PC-3 (cell line): ENCODE measurements at regions not wholly inside any gene's neighbourhood (a gene's known extent, or its start where the extent isn't known, plus 50 kb on each side); places are given as distances from the start of the nearest gene placed in this dataset.

Experiments used
- EZH2 ChIP-seq: fragments of 300-600 bp; sonication (generic); IDR thresholded peaks from one replicate; pipeline ENCODE4 v1.6.1; 2017; ENCODE audit warnings: antibody characterized with exemption, mild to moderate bottlenecking, low read length; ENCODE audit not compliant: unreplicated experiment
- EZH2phosphoT487 ChIP-seq: fragments of 300-600 bp; sonication (generic); IDR thresholded peaks from 2 replicates; pipeline ENCODE4 v1.6.1; 2018; ENCODE audit warnings: mild to moderate bottlenecking, antibody characterized with exemption, low read length, borderline replicate concordance
- TF ChIP-seq, protein P1 (sequence below): fragments of 300-600 bp; sonication (generic); conservative IDR thresholded peaks from 2 replicates; pipeline ENCODE4 v1.5.1; 2017; ENCODE audit warnings: antibody characterized with exemption, low read depth, mild to moderate bottlenecking, low read length

DNA sequence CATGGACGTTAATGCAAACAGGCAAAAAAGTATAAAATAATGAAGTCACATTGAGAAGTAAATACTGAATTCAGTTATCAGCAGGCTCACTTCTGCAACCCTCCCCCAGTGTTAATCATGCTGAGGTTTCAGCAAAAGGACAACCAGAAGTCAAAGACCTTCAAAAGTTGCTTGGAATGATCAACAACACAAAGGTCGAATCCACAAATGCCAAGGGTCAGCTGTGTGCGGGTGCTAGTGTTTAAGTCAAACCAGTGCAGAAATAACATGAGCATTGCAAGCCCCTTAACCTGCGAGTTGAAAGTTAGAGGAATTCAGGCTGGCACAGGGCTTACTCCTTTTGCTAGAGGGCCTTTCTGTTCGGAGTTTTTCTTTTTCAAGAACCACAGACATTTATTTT lies 436.7 kb upstream of the SEL1L start:
- TF ChIP-seq EZH2: no peak
- TF ChIP-seq, protein P1, sequence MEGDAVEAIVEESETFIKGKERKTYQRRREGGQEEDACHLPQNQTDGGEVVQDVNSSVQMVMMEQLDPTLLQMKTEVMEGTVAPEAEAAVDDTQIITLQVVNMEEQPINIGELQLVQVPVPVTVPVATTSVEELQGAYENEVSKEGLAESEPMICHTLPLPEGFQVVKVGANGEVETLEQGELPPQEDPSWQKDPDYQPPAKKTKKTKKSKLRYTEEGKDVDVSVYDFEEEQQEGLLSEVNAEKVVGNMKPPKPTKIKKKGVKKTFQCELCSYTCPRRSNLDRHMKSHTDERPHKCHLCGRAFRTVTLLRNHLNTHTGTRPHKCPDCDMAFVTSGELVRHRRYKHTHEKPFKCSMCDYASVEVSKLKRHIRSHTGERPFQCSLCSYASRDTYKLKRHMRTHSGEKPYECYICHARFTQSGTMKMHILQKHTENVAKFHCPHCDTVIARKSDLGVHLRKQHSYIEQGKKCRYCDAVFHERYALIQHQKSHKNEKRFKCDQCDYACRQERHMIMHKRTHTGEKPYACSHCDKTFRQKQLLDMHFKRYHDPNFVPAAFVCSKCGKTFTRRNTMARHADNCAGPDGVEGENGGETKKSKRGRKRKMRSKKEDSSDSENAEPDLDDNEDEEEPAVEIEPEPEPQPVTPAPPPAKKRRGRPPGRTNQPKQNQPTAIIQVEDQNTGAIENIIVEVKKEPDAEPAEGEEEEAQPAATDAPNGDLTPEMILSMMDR: no peak
- TF ChIP-seq EZH2phosphoT487: no peak
